ENCODE measurements at regions not wholly inside any gene's neighbourhood (a gene's known extent, or its start where the extent isn't known, plus 50 kb on each side); places are given as distances from the start of the nearest gene placed in this dataset.

- no peak overlapping the region for H3K27ac ChIP-seq
- TF ChIP-seq FOXP2 (optimal IDR thresholded peaks at IDR 0.05; ENCODE audit: control extremely low read depth, extremely low read length, insufficient read depth) (no peak), POLR2AphosphoS5 (IDR thresholded peaks at IDR 0.05; ENCODE audit: borderline replicate concordance, low read depth, low read length) (no peak), EZH2 (IDR thresholded peaks at IDR 0.05) (no peak)
- H3K9me3 ChIP-seq (ENCODE audit: low read depth, low read length) = no peaks in the 10 kb centered on the region
- H3K9ac ChIP-seq (ENCODE audit: insufficient read length) = no peak overlapping the region
- DNase-seq (ENCODE audit: low read depth, low spot score) = no peak
- no peaks in the 10 kb centered on the region for H3K36me3 ChIP-seq (ENCODE audit: insufficient read depth, low read length)
- no peak overlapping the region for H3K4me3 ChIP-seq
These were observed 177.9 kb upstream of the NEIL3 start for GRCh38 chr4:177131736-177132135.

GRCh38 chr4:177147668-177148067, 162.0 kb upstream of the NEIL3 start:
- Histone ChIP-seq H3K9me3 (ENCODE audit: low read depth, low read length) (no peaks in the 10 kb centered on the region), H3K9ac (ENCODE audit: insufficient read length) (no peak overlapping the region), H3K36me3 (ENCODE audit: insufficient read depth, low read length) (no peaks in the 10 kb centered on the region), H3K4me3 (no peak overlapping the region), H3K27ac (no peak overlapping the region)
- DNase-seq (ENCODE audit: low read depth, low spot score) = no peak
- TF ChIP-seq FOXP2 (optimal IDR thresholded peaks at IDR 0.05; ENCODE audit: control extremely low read depth, extremely low read length, insufficient read depth) (no peak), EZH2 (IDR thresholded peaks at IDR 0.05) (no peak), POLR2AphosphoS5 (IDR thresholded peaks at IDR 0.05; ENCODE audit: borderline replicate concordance, low read depth, low read length) (no peak)

GRCh38 chr4:177155454-177155853, 154.2 kb upstream of the NEIL3 start:
- Histone ChIP-seq H3K27ac (no peak overlapping the region), H3K9me3 (ENCODE audit: low read depth, low read length) (no peaks in the 10 kb centered on the region), H3K36me3 (ENCODE audit: insufficient read depth, low read length) (no peaks in the 10 kb centered on the region), H3K9ac (ENCODE audit: insufficient read length) (no peak overlapping the region), H3K4me3 (no peak overlapping the region)
- no peak for TF ChIP-seq FOXP2 (optimal IDR thresholded peaks at IDR 0.05; ENCODE audit: control extremely low read depth, extremely low read length, insufficient read depth)
- TF ChIP-seq EZH2 (IDR thresholded peaks at IDR 0.05) = no peak
- TF ChIP-seq POLR2AphosphoS5 (IDR thresholded peaks at IDR 0.05; ENCODE audit: borderline replicate concordance, low read depth, low read length) = no peak
- DNase-seq (ENCODE audit: low read depth, low spot score) = no peak

- no peak overlapping the region for H3K27ac ChIP-seq
- H3K36me3 ChIP-seq (ENCODE audit: insufficient read depth, low read length) = no peaks in the 10 kb centered on the region
- TF ChIP-seq EZH2 (IDR thresholded peaks at IDR 0.05) = no peak
- no peaks in the 10 kb centered on the region for H3K9me3 ChIP-seq (ENCODE audit: low read depth, low read length)
- DNase-seq (ENCODE audit: low read depth, low spot score) = no peak
- H3K9ac ChIP-seq (ENCODE audit: insufficient read length) = no peak overlapping the region
- H3K4me3 ChIP-seq = no peak overlapping the region
These were observed 150.1 kb upstream of the NEIL3 start for GRCh38 chr4:177159600-177159999.

GRCh38 chr4:177161781-177162180, 147.9 kb upstream of the NEIL3 start:
- Histone ChIP-seq H3K4me3 (no peak overlapping the region), H3K27ac (no peak overlapping the region), H3K9me3 (ENCODE audit: low read depth, low read length) (no peaks in the 10 kb centered on the region), H3K36me3 (ENCODE audit: insufficient read depth, low read length) (no peaks in the 10 kb centered on the region), H3K9ac (ENCODE audit: insufficient read length) (no peak overlapping the region)
- no peak for DNase-seq (ENCODE audit: low read depth, low spot score)
- TF ChIP-seq EZH2 (IDR thresholded peaks at IDR 0.05) (no peak), POLR2AphosphoS5 (IDR thresholded peaks at IDR 0.05; ENCODE audit: borderline replicate concordance, low read depth, low read length) (no peak), FOXP2 (optimal IDR thresholded peaks at IDR 0.05; ENCODE audit: control extremely low read depth, extremely low read length, insufficient read depth) (no peak)

- DNase-seq (ENCODE audit: low read depth, low spot score) = no peak
- Histone ChIP-seq H3K27ac (no peak overlapping the region), H3K9me3 (ENCODE audit: low read depth, low read length) (no peaks in the 10 kb centered on the region), H3K36me3 (ENCODE audit: insufficient read depth, low read length) (no peaks in the 10 kb centered on the region), H3K4me3 (no peak overlapping the region), H3K9ac (ENCODE audit: insufficient read length) (no peak overlapping the region)
- TF ChIP-seq POLR2AphosphoS5 (IDR thresholded peaks at IDR 0.05; ENCODE audit: borderline replicate concordance, low read depth, low read length) = no peak
- no peak for TF ChIP-seq FOXP2 (optimal IDR thresholded peaks at IDR 0.05; ENCODE audit: control extremely low read depth, extremely low read length, insufficient read depth)
- TF ChIP-seq EZH2 (IDR thresholded peaks at IDR 0.05) = no peak
These were observed 146.1 kb upstream of the NEIL3 start for GRCh38 chr4:177163532-177163931.

- no peak overlapping the region for H3K4me3 ChIP-seq
- no peaks in the 10 kb centered on the region for H3K36me3 ChIP-seq (ENCODE audit: insufficient read depth, low read length)
- TF ChIP-seq FOXP2 (optimal IDR thresholded peaks at IDR 0.05; ENCODE audit: control extremely low read depth, extremely low read length, insufficient read depth) (no peak), EZH2 (IDR thresholded peaks at IDR 0.05) (no peak), POLR2AphosphoS5 (IDR thresholded peaks at IDR 0.05; ENCODE audit: borderline replicate concordance, low read depth, low read length) (no peak)
- H3K9ac ChIP-seq (ENCODE audit: insufficient read length) = no peak overlapping the region
- H3K27ac ChIP-seq = no peak overlapping the region
- no peaks in the 10 kb centered on the region for H3K9me3 ChIP-seq (ENCODE audit: low read depth, low read length)
- no peak for DNase-seq (ENCODE audit: low read depth, low spot score)
These were observed 138.1 kb upstream of the NEIL3 start for GRCh38 chr4:177171588-177171987.

- DNase-seq (ENCODE audit: low read depth, low spot score) = no peak
- Histone ChIP-seq H3K4me3 (no peak overlapping the region), H3K9me3 (ENCODE audit: low read depth, low read length) (no peaks in the 10 kb centered on the region), H3K36me3 (ENCODE audit: insufficient read depth, low read length) (no peaks in the 10 kb centered on the region), H3K27ac (no peak overlapping the region), H3K9ac (ENCODE audit: insufficient read length) (no peak overlapping the region)
- TF ChIP-seq FOXP2 (optimal IDR thresholded peaks at IDR 0.05; ENCODE audit: control extremely low read depth, extremely low read length, insufficient read depth) = no peak
- no peak for TF ChIP-seq EZH2 (IDR thresholded peaks at IDR 0.05)
- no peak for TF ChIP-seq POLR2AphosphoS5 (IDR thresholded peaks at IDR 0.05; ENCODE audit: borderline replicate concordance, low read depth, low read length)
These were observed 134.2 kb upstream of the NEIL3 start for GRCh38 chr4:177175473-177175872.

- Histone ChIP-seq H3K9ac (ENCODE audit: insufficient read length) (no peak overlapping the region), H3K4me3 (no peak overlapping the region), H3K36me3 (ENCODE audit: insufficient read depth, low read length) (no peaks in the 10 kb centered on the region), H3K9me3 (ENCODE audit: low read depth, low read length) (no peaks in the 10 kb centered on the region), H3K27ac (no peak overlapping the region)
- no peak for DNase-seq (ENCODE audit: low read depth, low spot score)
- TF ChIP-seq FOXP2 (optimal IDR thresholded peaks at IDR 0.05; ENCODE audit: control extremely low read depth, extremely low read length, insufficient read depth) (no peak), POLR2AphosphoS5 (IDR thresholded peaks at IDR 0.05; ENCODE audit: borderline replicate concordance, low read depth, low read length) (no peak), EZH2 (IDR thresholded peaks at IDR 0.05) (no peak)
These were observed 132.1 kb upstream of the NEIL3 start for GRCh38 chr4:177177541-177178081.
